ENCODE measurements at regions not wholly inside any gene's neighbourhood (a gene's known extent, or its start where the extent isn't known, plus 50 kb on each side); places are given as distances from the start of the nearest gene placed in this dataset.
"Not testable (repeated sequence)": the region's sequence is repeated elsewhere in the genome, so short reads cannot be mapped to it uniquely, and the experiment has no call there.

GRCh38 chr9:41754403-41754802 is 374.8 kb downstream of the CNTNAP3B start:
- DNase-seq: not testable (repeated sequence)

- not testable (repeated sequence) for DNase-seq
Measured at GRCh38 chr9:41741897-41742296, 387.3 kb downstream of the CNTNAP3B start.

- not testable (repeated sequence) for DNase-seq
Measured at GRCh38 chr9:41741173-41741572, 388.1 kb downstream of the CNTNAP3B start.

GRCh38 chr9:41738681-41739080 is 390.5 kb downstream of the CNTNAP3B start:
- DNase-seq: not testable (repeated sequence)

GRCh38 chr9:41699190-41699589 is 430.0 kb downstream of the CNTNAP3B start:
- not testable (repeated sequence) for DNase-seq

GRCh38 chr9:41697080-41697479 is 432.1 kb downstream of the CNTNAP3B start:
- peak; percentile 32 to 47 (median 46) for DNase-seq

- DNase-seq: not testable (repeated sequence)
Measured at GRCh38 chr9:41679312-41679711, 449.9 kb downstream of the CNTNAP3B start.

GRCh38 chr9:41663497-41664036 is 465.7 kb downstream of the CNTNAP3B start:
- DNase-seq: not testable (repeated sequence)

- DNase-seq: not testable (repeated sequence)
Measured at GRCh38 chr9:41658706-41659105, 469.6 kb upstream of the ZNG1F start.

GRCh38 chr9:41658116-41658515 is 469.0 kb upstream of the ZNG1F start:
- not testable (repeated sequence) for DNase-seq

- DNase-seq: not testable (repeated sequence)
Measured at GRCh38 chr9:41657141-41657540, 468.0 kb upstream of the ZNG1F start.

GRCh38 chr9:41655071-41655554 is 466.0 kb upstream of the ZNG1F start:
- not testable (repeated sequence) for DNase-seq

GRCh38 chr9:41654349-41654748 is 465.2 kb upstream of the ZNG1F start:
- not testable (repeated sequence) for DNase-seq

- DNase-seq: peak in 1 of 3 donors; percentile 19
Measured at GRCh38 chr9:41653560-41654340, 464.6 kb upstream of the ZNG1F start.

- not testable (repeated sequence) for DNase-seq
Measured at GRCh38 chr9:41652800-41653199, 463.7 kb upstream of the ZNG1F start.

GRCh38 chr9:41652100-41652713 is 463.1 kb upstream of the ZNG1F start:
- DNase-seq: not testable (repeated sequence)

- DNase-seq: not testable (repeated sequence)
Measured at GRCh38 chr9:41650086-41650485, 461.0 kb upstream of the ZNG1F start.

GRCh38 chr9:41648564-41648963 is 459.4 kb upstream of the ZNG1F start:
- DNase-seq: peak in 1 of 3 donors; percentile 18

GRCh38 chr9:41646246-41646645 is 457.1 kb upstream of the ZNG1F start:
- not testable (repeated sequence) for DNase-seq

GRCh38 chr9:41643571-41644279 is 454.6 kb upstream of the ZNG1F start:
- DNase-seq: peak in 1 of 3 donors; percentile 79

GRCh38 chr9:41633726-41634125 is 444.6 kb upstream of the ZNG1F start:
- not testable (repeated sequence) for DNase-seq

GRCh38 chr9:41623666-41624065 is 434.5 kb upstream of the ZNG1F start:
- not testable (repeated sequence) for DNase-seq

- DNase-seq: not testable (repeated sequence)
Measured at GRCh38 chr9:41619254-41619653, 430.1 kb upstream of the ZNG1F start.

All from suppressor macrophage treated with lipopolysaccharide for 1 hour (primary cell).